Peyer's patch (tissue), 4 donors: ENCODE measurements at regions not wholly inside any gene's neighbourhood (a gene's known extent, or its start where the extent isn't known, plus 50 kb on each side); places are given as distances from the start of the nearest gene placed in this dataset.

Experiments
- DNase-seq, 3 donors: peaks; one replicate each; pipeline ENCODE4 v3.0.0-alpha.2; 2017 to 2019
- H3K27ac ChIP-seq, 4 donors: fragments of 200-600 bp; sonication (generic); one replicate each; pipeline ENCODE4 v1.5.1; 2016 to 2019
- H3K27me3 ChIP-seq, 2 donors: fragments of 200-600 bp; sonication (generic); one replicate each; pipeline ENCODE4 v1.5.1; 2019
- H3K36me3 ChIP-seq, 3 donors: fragments of 200-600 bp; sonication (generic); one replicate each; pipeline ENCODE4 v1.5.1; 2016 to 2019
- H3K4me1 ChIP-seq, 4 donors: fragments of 200-600 bp; sonication (generic); one replicate each; pipeline ENCODE4 v1.5.1; 2016 to 2019
- H3K4me3 ChIP-seq, 4 donors: fragments of 200-600 bp; sonication (generic); 1 replicate in 3 of 4; 2 replicates in 1 of 4; pipeline ENCODE4 v1.5.1; 2016 to 2019; ENCODE audit warnings: mild to moderate bottlenecking in 1 of 4
- H3K9me3 ChIP-seq, 4 donors: fragments of 200-600 bp; sonication (generic); one replicate each; pipeline ENCODE4 v1.5.1; 2016 to 2019; ENCODE audit warnings: mild to moderate bottlenecking in 1 of 4
- POLR2A ChIP-seq, 2 donors: fragments of 450-650 bp; IDR thresholded peaks; one replicate each; pipeline ENCODE4 v1.5.1; 2017; ENCODE audit warnings: antibody characterized with exemption in 2 of 2, mild to moderate bottlenecking in 2 of 2, moderate library complexity in 2 of 2
- TF ChIP-seq, protein P1 (sequence below), 6 experiments: fragments of 450-650 bp in 4 of 6; fragments of 200-600 bp in 2 of 6; sonication (generic) in 1 of 6; IDR thresholded peaks; one replicate each; pipeline ENCODE4 v1.5.1; 2017 to 2019; ENCODE audit warnings: antibody characterized with exemption in 6 of 6, mild to moderate bottlenecking in 3 of 6, moderate library complexity in 1 of 6

DNA sequence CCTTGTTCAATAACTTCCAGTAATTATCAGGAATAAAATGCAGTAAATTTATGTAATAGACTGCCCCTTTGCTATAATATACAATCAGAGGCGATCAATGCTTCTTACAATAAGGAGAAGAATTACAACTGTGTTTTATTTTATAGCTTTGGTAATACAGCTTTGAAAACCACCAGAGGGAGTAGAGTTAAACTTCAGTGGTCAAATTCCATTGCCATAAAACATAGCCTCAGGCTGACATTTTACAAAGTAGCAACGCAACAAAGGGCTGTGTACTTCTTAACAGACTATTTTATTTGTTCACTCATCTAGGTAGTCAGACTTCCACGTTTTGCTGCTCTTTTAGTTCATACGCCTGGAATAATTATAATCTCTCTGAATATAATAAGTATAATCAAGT is 58.5 kb downstream of the TEX13C start:
- TF ChIP-seq POLR2A (IDR thresholded peaks at IDR 0.05): no peak
- TF ChIP-seq, protein P1, sequence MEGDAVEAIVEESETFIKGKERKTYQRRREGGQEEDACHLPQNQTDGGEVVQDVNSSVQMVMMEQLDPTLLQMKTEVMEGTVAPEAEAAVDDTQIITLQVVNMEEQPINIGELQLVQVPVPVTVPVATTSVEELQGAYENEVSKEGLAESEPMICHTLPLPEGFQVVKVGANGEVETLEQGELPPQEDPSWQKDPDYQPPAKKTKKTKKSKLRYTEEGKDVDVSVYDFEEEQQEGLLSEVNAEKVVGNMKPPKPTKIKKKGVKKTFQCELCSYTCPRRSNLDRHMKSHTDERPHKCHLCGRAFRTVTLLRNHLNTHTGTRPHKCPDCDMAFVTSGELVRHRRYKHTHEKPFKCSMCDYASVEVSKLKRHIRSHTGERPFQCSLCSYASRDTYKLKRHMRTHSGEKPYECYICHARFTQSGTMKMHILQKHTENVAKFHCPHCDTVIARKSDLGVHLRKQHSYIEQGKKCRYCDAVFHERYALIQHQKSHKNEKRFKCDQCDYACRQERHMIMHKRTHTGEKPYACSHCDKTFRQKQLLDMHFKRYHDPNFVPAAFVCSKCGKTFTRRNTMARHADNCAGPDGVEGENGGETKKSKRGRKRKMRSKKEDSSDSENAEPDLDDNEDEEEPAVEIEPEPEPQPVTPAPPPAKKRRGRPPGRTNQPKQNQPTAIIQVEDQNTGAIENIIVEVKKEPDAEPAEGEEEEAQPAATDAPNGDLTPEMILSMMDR (IDR thresholded peaks at IDR 0.05): no peak
- Histone ChIP-seq H3K4me3 (no peak overlapping the region), H3K9me3 (no peaks in the 10 kb centered on the region), H3K27me3 (no peaks in the 10 kb centered on the region), H3K4me1 (no peaks in the 10 kb centered on the region), H3K27ac (no peak overlapping the region), H3K36me3 (no peaks in the 10 kb centered on the region)
- DNase-seq: no peak

DNA sequence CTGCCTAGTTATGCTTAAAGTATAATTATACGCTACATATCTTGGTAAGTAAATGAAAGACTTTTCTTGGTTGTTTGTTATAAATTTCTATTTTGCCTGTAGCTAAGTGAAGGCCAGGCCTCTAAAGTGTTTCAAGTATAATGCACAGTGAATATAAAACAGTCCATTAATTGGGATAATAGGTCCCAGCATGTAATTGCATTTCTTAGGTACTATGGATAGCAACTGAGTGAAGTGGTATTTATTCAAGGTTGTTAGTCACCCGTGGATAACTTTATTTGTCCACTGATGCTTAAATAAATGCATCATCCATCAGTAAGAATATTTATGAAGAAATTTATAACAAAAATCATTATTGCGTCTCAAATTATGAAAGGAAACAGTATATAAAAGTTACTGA is 59.1 kb downstream of the TEX13C start:
- H3K9me3 ChIP-seq: no peaks in the 10 kb centered on the region
- no peaks in the 10 kb centered on the region for H3K27me3 ChIP-seq
- TF ChIP-seq POLR2A (IDR thresholded peaks at IDR 0.05): no peak
- TF ChIP-seq, protein P1 (IDR thresholded peaks at IDR 0.05): no peak
- H3K4me1 ChIP-seq: no peaks in the 10 kb centered on the region
- no peak overlapping the region for H3K4me3 ChIP-seq
- no peak for DNase-seq
- H3K27ac ChIP-seq: no peak overlapping the region
- no peaks in the 10 kb centered on the region for H3K36me3 ChIP-seq

DNA sequence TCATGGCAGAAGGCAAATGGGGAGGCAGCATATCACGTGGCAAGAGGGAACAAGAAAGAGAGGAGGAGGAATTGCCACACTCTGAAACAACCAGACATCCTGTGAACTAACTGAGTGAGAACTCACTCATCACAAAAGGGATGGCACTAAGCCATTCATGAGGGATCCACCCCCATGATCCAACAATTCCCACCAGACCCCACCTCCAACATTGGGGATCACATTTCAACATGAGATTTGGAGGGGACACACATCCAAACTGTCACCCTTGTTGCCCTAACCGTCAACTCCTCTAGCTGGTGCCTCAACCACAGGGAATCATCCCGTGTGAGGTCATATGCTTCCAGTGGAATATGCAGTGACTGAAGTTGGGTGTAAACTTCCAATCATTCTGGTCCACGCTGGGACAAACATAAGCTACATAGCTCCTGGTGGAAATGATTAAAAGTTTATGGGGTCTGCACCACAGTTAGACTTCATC is 62.5 kb downstream of the TEX13C start:
- DNase-seq: no peak
- no peak for TF ChIP-seq POLR2A (IDR thresholded peaks at IDR 0.05)
- TF ChIP-seq, protein P1 (IDR thresholded peaks at IDR 0.05): no peak
- Histone ChIP-seq H3K4me1 (no peaks in the 10 kb centered on the region), H3K27ac (no peak overlapping the region), H3K27me3 (no peaks in the 10 kb centered on the region), H3K9me3 (no peaks in the 10 kb centered on the region), H3K36me3 (no peaks in the 10 kb centered on the region), H3K4me3 (no peak overlapping the region)

DNA sequence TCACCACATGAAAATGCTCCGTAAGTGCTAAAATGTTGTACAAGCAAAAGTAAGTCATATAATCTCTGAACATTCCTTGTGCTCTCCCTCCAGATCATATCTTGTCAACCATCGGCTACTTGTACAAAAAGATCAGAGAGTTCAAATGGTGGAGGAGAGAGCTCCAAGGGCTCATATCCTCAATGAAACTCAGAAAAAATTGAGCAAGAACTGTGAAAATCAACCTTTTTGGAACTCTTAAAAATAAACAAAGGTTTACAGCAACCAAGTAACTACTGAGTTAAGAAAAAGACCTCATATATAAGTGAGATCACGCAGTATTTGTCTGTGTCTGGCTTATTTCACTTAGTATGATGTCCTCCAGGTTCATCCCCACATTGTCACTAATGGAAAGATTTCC is 63.2 kb downstream of the TEX13C start:
- Histone ChIP-seq H3K9me3 (no peaks in the 10 kb centered on the region), H3K4me1 (no peaks in the 10 kb centered on the region), H3K36me3 (no peaks in the 10 kb centered on the region), H3K27ac (no peak overlapping the region), H3K4me3 (no peak overlapping the region), H3K27me3 (no peaks in the 10 kb centered on the region)
- TF ChIP-seq, protein P1 (IDR thresholded peaks at IDR 0.05): no peak
- no peak for TF ChIP-seq POLR2A (IDR thresholded peaks at IDR 0.05)
- no peak for DNase-seq

DNA sequence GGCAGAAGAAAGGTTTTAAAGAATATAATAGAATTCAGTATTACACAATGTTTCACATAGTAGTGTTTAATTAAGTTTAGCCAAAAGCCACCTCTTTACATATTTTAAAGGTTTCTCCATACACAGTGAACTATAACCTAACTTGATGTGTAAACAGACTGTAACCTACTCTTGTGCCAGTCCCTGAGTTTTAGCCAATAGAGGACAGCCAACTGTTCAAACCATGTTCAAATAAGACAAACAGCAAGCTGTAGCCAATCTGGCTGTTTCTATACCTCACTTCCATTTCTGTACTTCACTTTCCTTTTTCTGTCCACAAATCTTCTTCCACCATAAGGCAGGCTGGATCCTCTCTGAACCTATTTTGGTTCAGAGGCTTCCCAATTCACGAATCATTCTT is 65.2 kb downstream of the TEX13C start:
- H3K4me3 ChIP-seq: no peak overlapping the region
- H3K36me3 ChIP-seq: no peaks in the 10 kb centered on the region
- no peaks in the 10 kb centered on the region for H3K27me3 ChIP-seq
- H3K27ac ChIP-seq: no peak overlapping the region
- no peak for DNase-seq
- no peaks in the 10 kb centered on the region for H3K9me3 ChIP-seq
- TF ChIP-seq POLR2A (IDR thresholded peaks at IDR 0.05): no peak
- TF ChIP-seq, protein P1 (IDR thresholded peaks at IDR 0.05): no peak
- H3K4me1 ChIP-seq: no peaks in the 10 kb centered on the region

DNA sequence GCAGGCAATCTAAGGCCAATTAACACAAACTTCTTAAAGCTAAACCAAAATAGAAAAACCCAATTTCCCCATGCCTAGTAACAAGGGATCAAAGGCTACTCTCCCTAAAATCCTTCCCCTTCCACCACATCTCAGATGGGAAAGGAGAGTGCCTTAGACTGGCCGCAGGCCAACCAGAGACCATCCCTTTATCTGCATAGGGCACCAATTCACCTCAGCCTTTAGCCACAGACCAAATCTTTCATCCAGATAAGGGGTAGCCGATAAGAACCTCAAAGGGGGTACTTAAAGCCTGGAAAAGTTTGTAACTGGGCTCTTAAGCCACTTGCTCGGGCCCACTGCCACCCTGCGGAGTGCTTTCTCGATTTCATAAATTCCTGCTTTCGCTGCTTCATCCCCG is 68.3 kb downstream of the TEX13C start:
- Histone ChIP-seq H3K27ac (no peak overlapping the region), H3K36me3 (no peaks in the 10 kb centered on the region), H3K4me1 (no peaks in the 10 kb centered on the region), H3K9me3 (no peaks in the 10 kb centered on the region), H3K4me3 (no peak overlapping the region), H3K27me3 (no peaks in the 10 kb centered on the region)
- no peak for DNase-seq
- TF ChIP-seq, protein P1 (IDR thresholded peaks at IDR 0.05): no peak
- no peak for TF ChIP-seq POLR2A (IDR thresholded peaks at IDR 0.05)
